ENCODE measurements at regions not wholly inside any gene's neighbourhood (a gene's known extent, or its start where the extent isn't known, plus 50 kb on each side); places are given as distances from the start of the nearest gene placed in this dataset.

GRCh38 chr12:58386136-58386535 is 444.8 kb downstream of the ATP23 start:
- no peak overlapping the region for H3K4me3 ChIP-seq (ENCODE audit: low read depth, low read length)

DNA sequence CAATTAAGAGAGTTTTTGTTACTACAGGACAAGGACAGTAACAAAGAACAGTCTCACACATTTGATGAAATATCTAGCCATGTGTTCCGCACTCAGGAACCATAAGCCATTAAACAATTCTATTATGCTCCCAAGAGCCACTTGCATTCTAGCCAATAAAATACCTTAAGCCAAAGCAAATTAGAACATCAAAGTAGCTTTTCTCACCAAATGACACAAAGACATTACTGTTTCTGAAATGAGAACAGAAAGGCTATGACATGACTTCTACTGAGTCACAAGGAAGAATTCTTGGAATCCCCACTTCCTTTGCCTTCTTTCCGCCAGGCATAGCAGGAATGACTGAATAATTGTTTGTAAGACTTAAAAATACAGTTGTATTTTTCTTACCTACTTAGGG is 445.8 kb downstream of the ATP23 start:
- no peak for TF ChIP-seq CTCF (IDR thresholded peaks at IDR 0.05; ENCODE audit: low read depth, low read length)
- no peak overlapping the region for H3K4me3 ChIP-seq (ENCODE audit: low read depth, low read length)

More at GRCh38 chr12:58386136-58386535, 444.8 kb downstream of the ATP23 start:
- TF ChIP-seq CTCF (IDR thresholded peaks at IDR 0.05; ENCODE audit: low read depth, low read length): no peak

DNA sequence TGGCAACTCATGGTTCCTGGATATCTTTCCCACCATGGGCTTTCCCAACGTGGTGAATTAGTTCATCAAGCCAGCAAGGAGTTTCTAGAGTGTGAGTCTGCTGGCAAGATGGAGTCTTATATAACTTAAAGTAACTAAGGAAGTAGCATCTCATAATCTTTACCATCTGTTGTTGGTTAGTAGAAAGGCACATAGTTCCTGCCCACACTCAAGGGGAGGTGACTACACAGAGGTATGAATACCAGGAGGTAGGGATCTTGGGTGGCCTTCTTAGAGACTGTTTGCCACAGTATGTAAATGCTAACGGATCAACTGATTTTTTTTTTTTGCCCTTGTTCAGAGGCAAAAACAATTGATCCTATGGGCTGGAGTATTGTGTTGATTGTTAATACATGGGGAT is 446.9 kb downstream of the ATP23 start:
- H3K4me3 ChIP-seq (ENCODE audit: low read depth, low read length): no peak overlapping the region
- no peak for TF ChIP-seq CTCF (IDR thresholded peaks at IDR 0.05; ENCODE audit: low read depth, low read length)

GRCh38 chr12:58393152-58393551 is 451.8 kb downstream of the ATP23 start:
- no peak overlapping the region for H3K4me3 ChIP-seq (ENCODE audit: low read depth, low read length)
- TF ChIP-seq CTCF (IDR thresholded peaks at IDR 0.05; ENCODE audit: low read depth, low read length): no peak

DNA sequence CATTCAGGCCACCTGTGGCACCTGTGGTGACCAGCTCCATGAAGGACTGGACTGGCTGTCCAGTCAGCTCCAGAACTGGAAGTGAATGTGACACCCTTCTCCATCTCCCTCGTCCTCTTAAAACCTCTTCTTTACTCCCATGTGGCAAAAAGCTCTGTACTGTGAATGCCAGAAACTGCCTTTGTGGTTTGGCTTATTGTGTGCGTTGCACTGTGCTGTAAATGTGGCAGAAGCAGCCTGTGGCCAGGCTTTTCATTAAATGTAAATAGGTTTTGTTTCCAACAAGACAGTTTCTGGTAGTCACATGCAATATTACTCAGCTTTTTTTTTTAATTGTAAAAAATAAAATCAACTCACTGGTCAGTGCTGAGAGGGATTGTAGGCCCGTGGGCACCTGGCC is 453.7 kb downstream of the ATP23 start:
- H3K4me3 ChIP-seq (ENCODE audit: low read depth, low read length): no peak overlapping the region
- TF ChIP-seq CTCF (IDR thresholded peaks at IDR 0.05; ENCODE audit: low read depth, low read length): no peak

GRCh38 chr12:58395470-58395869 is 454.1 kb downstream of the ATP23 start:
- TF ChIP-seq CTCF (IDR thresholded peaks at IDR 0.05; ENCODE audit: low read depth, low read length): no peak

GRCh38 chr12:58396239-58396638 is 454.9 kb downstream of the ATP23 start:
- H3K4me3 ChIP-seq (ENCODE audit: low read depth, low read length): no peak overlapping the region
- TF ChIP-seq CTCF (IDR thresholded peaks at IDR 0.05; ENCODE audit: low read depth, low read length): no peak

More at GRCh38 chr12:58395470-58395869, 454.1 kb downstream of the ATP23 start:
- H3K4me3 ChIP-seq (ENCODE audit: low read depth, low read length): no peak overlapping the region

Measured in WI38 (cell line).